CD14-positive monocyte (primary cell): ENCODE measurements at regions not wholly inside any gene's neighbourhood (a gene's known extent, or its start where the extent isn't known, plus 50 kb on each side); places are given as distances from the start of the nearest gene placed in this dataset.

Source experiments
- DNase-seq, 3 donors: peaks; one replicate each; pipeline ENCODE4 v3.0.0-alpha.2; 2011 to 2022
- H2AFZ ChIP-seq: 2 replicates; pipeline ENCODE4 v1.6.0; 2012; ENCODE audit warnings: mild to moderate bottlenecking, low read depth, low read length, inconsistent platforms; ENCODE audit not compliant: insufficient read depth, poor library complexity, severe bottlenecking
- H3K27ac ChIP-seq, 2 donors: 1 replicate in 1 of 2; 2 replicates in 1 of 2; pipeline ENCODE4 v1.5.1; 2012 to 2013; ENCODE audit warnings: low read length in 2 of 2, control low read depth in 1 of 2, inconsistent platforms in 1 of 2, low read depth in 1 of 2, mild to moderate bottlenecking in 1 of 2
- H3K27me3 ChIP-seq, 2 donors: one replicate each; pipeline versions ENCODE4 v1.6.0 to v1.6.1; 2011 to 2013; ENCODE audit warnings: low read length in 2 of 2; ENCODE audit not compliant: control insufficient read depth in 2 of 2, insufficient read depth in 2 of 2
- H3K36me3 ChIP-seq, 2 donors: replicated peaks in 1 of 2; 1 replicate in 1 of 2; 2 replicates in 1 of 2; pipeline versions ENCODE4 v1.5.1 to v1.6.1; 2012 to 2013; ENCODE audit warnings: low read length in 2 of 2, control low read depth in 1 of 2, inconsistent platforms in 1 of 2, mild to moderate bottlenecking in 1 of 2; ENCODE audit not compliant: insufficient read depth in 2 of 2, control insufficient read depth in 1 of 2
- H3K4me1 ChIP-seq, 2 donors: 1 replicate in 1 of 2; 2 replicates in 1 of 2; pipeline versions ENCODE4 v1.5.1 to v1.6.1; 2012 to 2013; ENCODE audit warnings: low read length in 2 of 2, control low read depth in 1 of 2, inconsistent platforms in 1 of 2, mild to moderate bottlenecking in 1 of 2, moderate library complexity in 1 of 2; ENCODE audit not compliant: insufficient read depth in 2 of 2, control insufficient read depth in 1 of 2
- H3K4me2 ChIP-seq: replicated peaks from 2 replicates; pipeline ENCODE3; 2012; ENCODE audit warnings: low read length, moderate library complexity, mild to moderate bottlenecking; ENCODE audit not compliant: poor library complexity, severe bottlenecking; ENCODE audit errors: extremely low read depth
- H3K4me3 ChIP-seq, 3 experiments: fragments of 200-600 bp in 1 of 3; sonication (generic) in 1 of 3; replicated peaks in 1 of 3; 1 replicate in 2 of 3; 2 replicates in 1 of 3; pipeline ENCODE4 v1.5.1; 2011 to 2013; ENCODE audit warnings: low read length in 3 of 3, mild to moderate bottlenecking in 3 of 3, control low read depth in 2 of 3, low read depth in 2 of 3, inconsistent platforms in 1 of 3, moderate library complexity in 1 of 3
- H3K79me2 ChIP-seq: 2 replicates; pipeline ENCODE4 v1.6.0; 2012; ENCODE audit warnings: mild to moderate bottlenecking, control low read depth, inconsistent platforms, low read length, moderate library complexity; ENCODE audit not compliant: insufficient read depth
- H3K9ac ChIP-seq: 2 replicates; pipeline ENCODE4 v1.6.0; 2017; ENCODE audit warnings: low read length, mild to moderate bottlenecking; ENCODE audit not compliant: insufficient read depth, poor library complexity, severe bottlenecking
- H3K9me3 ChIP-seq, 2 donors: replicated peaks in 1 of 2; 1 replicate in 1 of 2; 2 replicates in 1 of 2; pipeline versions ENCODE4 v1.5.1 to v1.6.1; 2012 to 2013; ENCODE audit warnings: low read length in 2 of 2, control low read depth in 1 of 2; ENCODE audit not compliant: control insufficient read depth in 1 of 2, insufficient read depth in 1 of 2
- H4K20me1 ChIP-seq: 2 replicates; pipeline ENCODE4 v1.6.0; 2012; ENCODE audit warnings: mild to moderate bottlenecking, low read length, control low read depth, moderate library complexity; ENCODE audit not compliant: insufficient read depth
- H3K27ac Mint-ChIP-seq, 7 donors: one replicate each; pipeline ENCODE4 v1.8.0; 2020; ENCODE audit warnings: mild to moderate bottlenecking in 7 of 7, mixed read lengths in 7 of 7, moderate library complexity in 6 of 7, inconsistent platforms in 2 of 7
- H3K27me3 Mint-ChIP-seq, 3 donors: one replicate each; pipeline ENCODE4 v1.8.0; 2021 to 2022; ENCODE audit warnings: low read depth in 3 of 3, mild to moderate bottlenecking in 3 of 3, mixed read lengths in 3 of 3, moderate library complexity in 3 of 3, inconsistent platforms in 1 of 3
- H3K36me3 Mint-ChIP-seq, 2 donors: one replicate each; pipeline ENCODE4 v1.8.0; 2020; ENCODE audit warnings: mixed read lengths in 2 of 2, inconsistent platforms in 1 of 2, mild to moderate bottlenecking in 1 of 2
- H3K4me1 Mint-ChIP-seq: one replicate; pipeline ENCODE4 v1.8.0; 2020; ENCODE audit warnings: mild to moderate bottlenecking, mixed read lengths
- H3K4me3 Mint-ChIP-seq, 2 donors: one replicate each; pipeline ENCODE4 v1.8.0; 2020; ENCODE audit warnings: mild to moderate bottlenecking in 2 of 2, mixed read lengths in 2 of 2, moderate library complexity in 1 of 2
- H3K9me3 Mint-ChIP-seq, 7 donors: one replicate each; pipeline ENCODE4 v1.8.0; 2020 to 2022; ENCODE audit warnings: mixed read lengths in 7 of 7, mild to moderate bottlenecking in 6 of 7, moderate library complexity in 6 of 7, inconsistent platforms in 2 of 7
- WGBS: methylation state at CpG from one replicate; pipeline ENCODE4 v1.1.5; 2013; ENCODE audit warnings: missing lambda C conversion rate; ENCODE audit not compliant: insufficient coverage; 5-methylcytosine and 5-hydroxymethylcytosine counted together
- intact Hi-C, 2 donors: fragments of 100-400 bp; cut with micrococcal nuclease; formaldehyde crosslinking; loops; one replicate each; pipeline versions ENCODE4 v1.15.0 to v1.15.1; 2023
- TF ChIP-seq, protein P1 (sequence below): fragments of 200-600 bp; IDR thresholded peaks from one replicate; pipeline ENCODE4 v1.8.0; 2022; ENCODE audit warnings: antibody characterized with exemption, mild to moderate bottlenecking

DNA sequence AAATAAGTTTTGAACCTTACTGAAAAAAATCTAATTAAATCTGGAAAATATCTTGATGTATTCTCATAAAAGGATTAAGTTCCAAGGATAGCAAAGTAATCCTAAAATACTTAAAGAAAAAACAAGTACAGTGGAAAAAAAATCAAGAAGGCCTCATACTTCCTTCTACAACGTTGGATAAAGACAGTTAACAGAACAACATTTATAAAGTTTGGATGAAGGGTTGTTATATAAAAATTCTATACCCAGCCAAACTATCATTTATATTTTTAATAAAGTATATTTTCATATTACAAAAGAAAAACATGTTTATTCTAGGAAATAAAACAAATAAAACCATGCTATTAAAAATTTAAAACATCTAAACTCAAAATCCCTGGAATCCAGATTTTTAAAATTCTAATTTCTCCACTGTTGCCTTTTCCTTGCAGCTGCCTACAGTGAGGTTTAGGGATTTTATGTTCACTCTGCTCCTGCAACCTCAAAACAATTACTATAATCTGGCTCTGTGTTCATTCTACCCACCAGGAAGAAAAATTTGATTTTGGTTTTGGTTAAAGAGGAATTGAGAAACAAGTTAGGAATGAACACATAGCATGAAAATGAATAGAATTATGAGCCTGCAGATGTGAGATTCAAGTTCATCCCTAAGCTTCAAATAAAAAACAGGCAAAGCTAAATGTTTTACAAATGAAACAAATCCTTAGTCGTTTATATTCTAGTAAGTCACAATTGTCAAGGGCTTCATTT lies 142.8 kb downstream of the LPIN1 start:
- H3K4me2 ChIP-seq: no peak overlapping the region
- TF ChIP-seq, protein P1, sequence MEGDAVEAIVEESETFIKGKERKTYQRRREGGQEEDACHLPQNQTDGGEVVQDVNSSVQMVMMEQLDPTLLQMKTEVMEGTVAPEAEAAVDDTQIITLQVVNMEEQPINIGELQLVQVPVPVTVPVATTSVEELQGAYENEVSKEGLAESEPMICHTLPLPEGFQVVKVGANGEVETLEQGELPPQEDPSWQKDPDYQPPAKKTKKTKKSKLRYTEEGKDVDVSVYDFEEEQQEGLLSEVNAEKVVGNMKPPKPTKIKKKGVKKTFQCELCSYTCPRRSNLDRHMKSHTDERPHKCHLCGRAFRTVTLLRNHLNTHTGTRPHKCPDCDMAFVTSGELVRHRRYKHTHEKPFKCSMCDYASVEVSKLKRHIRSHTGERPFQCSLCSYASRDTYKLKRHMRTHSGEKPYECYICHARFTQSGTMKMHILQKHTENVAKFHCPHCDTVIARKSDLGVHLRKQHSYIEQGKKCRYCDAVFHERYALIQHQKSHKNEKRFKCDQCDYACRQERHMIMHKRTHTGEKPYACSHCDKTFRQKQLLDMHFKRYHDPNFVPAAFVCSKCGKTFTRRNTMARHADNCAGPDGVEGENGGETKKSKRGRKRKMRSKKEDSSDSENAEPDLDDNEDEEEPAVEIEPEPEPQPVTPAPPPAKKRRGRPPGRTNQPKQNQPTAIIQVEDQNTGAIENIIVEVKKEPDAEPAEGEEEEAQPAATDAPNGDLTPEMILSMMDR: no peak
- H3K36me3 Mint-ChIP-seq: no peaks in the 10 kb centered on the region
- no peaks in the 10 kb centered on the region for H3K4me1 ChIP-seq
- no peaks in the 10 kb centered on the region for H3K79me2 ChIP-seq
- intact Hi-C loops: no loop called here
- WGBS: no CpG with 5 or more reads among the region's 2 CpGs
- no peak overlapping the region for H3K4me3 Mint-ChIP-seq
- no peak overlapping the region for H3K27ac Mint-ChIP-seq
- DNase-seq: no peak
- H3K4me3 ChIP-seq: no peak overlapping the region
- H3K27me3 ChIP-seq: no peaks in the 10 kb centered on the region
- peaks cover 2% of the 10 kb centered on the region for H3K4me1 Mint-ChIP-seq
- peaks cover 14 to 37% (median 21%) of the 10 kb centered on the region in 7 donors for H3K9me3 Mint-ChIP-seq
- H3K9ac ChIP-seq: no peak overlapping the region
- no peak overlapping the region for H2AFZ ChIP-seq
- no peaks in the 10 kb centered on the region for H3K36me3 ChIP-seq
- peaks cover 9 to 16% of the 10 kb centered on the region in 2 donors for H3K9me3 ChIP-seq
- H3K27me3 Mint-ChIP-seq: peaks cover 1 to 6% (median 2%) of the 10 kb centered on the region in 3 donors
- H4K20me1 ChIP-seq: no peaks in the 10 kb centered on the region
- H3K27ac ChIP-seq: no peak overlapping the region

DNA sequence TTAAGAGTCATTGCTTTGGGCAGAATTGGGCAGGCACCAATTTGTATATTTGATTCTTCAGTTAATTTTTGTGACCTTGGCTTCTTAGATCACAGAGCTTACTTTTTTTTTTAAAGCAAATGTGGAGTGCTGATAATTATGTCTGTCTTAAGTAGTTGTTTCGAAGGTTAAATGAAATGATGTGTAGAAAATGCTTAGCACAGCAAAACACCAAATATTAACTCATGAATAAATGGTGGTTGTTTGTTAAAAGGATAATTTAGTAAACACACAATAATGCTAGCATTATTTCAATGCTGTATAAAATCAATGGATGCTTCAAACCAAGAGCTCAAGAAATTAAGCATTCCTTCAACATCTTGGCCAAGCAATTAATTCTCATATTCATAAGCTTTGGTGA lies 143.4 kb downstream of the LPIN1 start:
- no peaks in the 10 kb centered on the region for H3K36me3 ChIP-seq
- H3K4me1 ChIP-seq: no peaks in the 10 kb centered on the region
- WGBS: no CpG with 5 or more reads among the region's 1 CpG
- H3K27ac Mint-ChIP-seq: no peak overlapping the region
- H3K4me3 Mint-ChIP-seq: no peak overlapping the region
- H3K27ac ChIP-seq: no peak overlapping the region
- H3K4me3 ChIP-seq: no peak overlapping the region
- no peaks in the 10 kb centered on the region for H4K20me1 ChIP-seq
- no peaks in the 10 kb centered on the region for H3K79me2 ChIP-seq
- TF ChIP-seq, protein P1: no peak
- H3K36me3 Mint-ChIP-seq: peaks cover 0 to under 1% of the 10 kb centered on the region in 2 donors
- no peak for DNase-seq
- H3K4me2 ChIP-seq: no peak overlapping the region
- H3K27me3 Mint-ChIP-seq: peaks cover 1 to 6% (median 2%) of the 10 kb centered on the region in 3 donors
- peaks cover 18 to 41% (median 25%) of the 10 kb centered on the region in 7 donors for H3K9me3 Mint-ChIP-seq
- no peaks in the 10 kb centered on the region for H3K27me3 ChIP-seq
- no peak overlapping the region for H2AFZ ChIP-seq
- no peak overlapping the region for H3K9ac ChIP-seq
- intact Hi-C loops: no loop called here
- peaks cover 2% of the 10 kb centered on the region for H3K4me1 Mint-ChIP-seq
- H3K9me3 ChIP-seq: peaks cover 9 to 16% of the 10 kb centered on the region in 2 donors
